CD4-positive, alpha-beta T cell (primary cell): ENCODE measurements at regions not wholly inside any gene's neighbourhood (a gene's known extent, or its start where the extent isn't known, plus 50 kb on each side); places are given as distances from the start of the nearest gene placed in this dataset.
"Not testable (repeated sequence)": the region's sequence is repeated elsewhere in the genome, so short reads cannot be mapped to it uniquely, and the experiment has no call there.

Experiments used
- ATAC-seq: fragments of 200-7000 bp; cut with Tn5 transposase; one replicate; pipeline ENCODE4 v1.10.0; 2022; ENCODE audit warnings: mild to moderate bottlenecking; ENCODE audit not compliant: poor library complexity
- CTCF ChIA-PET: fragments of 350-600 bp; sonication (Branson Sonifier 250); formaldehyde crosslinking; loops from one replicate; lab custom pipeline; 2021; ENCODE audit warnings: antibody characterized with exemption, inconsistent platforms; lab: Charles Lee
- POLR2A ChIA-PET: fragments of 350-600 bp; sonication (Branson Sonifier 250); formaldehyde crosslinking; loops from one replicate; lab custom pipeline; 2021; ENCODE audit warnings: antibody characterized with exemption, inconsistent platforms; lab: Charles Lee
- DNase-seq, 14 experiments: peaks; one replicate each; pipeline ENCODE4 v3.0.0-alpha.2; 2013 to 2020; ENCODE audit warnings: mixed read lengths in 2 of 14
- H3K27ac ChIP-seq, 2 donors: one replicate each; pipeline versions ENCODE4 v1.5.1 to v1.7.0; 2013; ENCODE audit warnings: low read length in 2 of 2, low read depth in 1 of 2, mild to moderate bottlenecking in 1 of 2
- H3K27me3 ChIP-seq, 2 experiments: 1 replicate in 1 of 2; 2 replicates in 1 of 2; pipeline versions ENCODE4 v1.6.1 to v1.7.0; 2013; ENCODE audit warnings: low read length in 2 of 2, control low read depth in 1 of 2, mild to moderate bottlenecking in 1 of 2, moderate library complexity in 1 of 2; ENCODE audit not compliant: insufficient read depth in 2 of 2, control insufficient read depth in 1 of 2
- H3K36me3 ChIP-seq: one replicate; pipeline ENCODE4 v1.6.1; 2013; ENCODE audit warnings: low read length, control low read depth; ENCODE audit not compliant: insufficient read depth
- H3K4me1 ChIP-seq: one replicate; pipeline ENCODE4 v1.6.1; 2013; ENCODE audit warnings: low read length, control low read depth; ENCODE audit not compliant: insufficient read depth
- H3K4me3 ChIP-seq: one replicate; pipeline ENCODE4 v1.5.1; 2013; ENCODE audit warnings: mild to moderate bottlenecking, low read length, moderate library complexity
- H3K9me3 ChIP-seq, 2 experiments: 1 replicate in 1 of 2; 2 replicates in 1 of 2; pipeline versions ENCODE4 v1.6.1 to v1.7.0; 2013; ENCODE audit warnings: low read length in 2 of 2, mild to moderate bottlenecking in 2 of 2, control low read depth in 1 of 2, moderate library complexity in 1 of 2; ENCODE audit not compliant: control insufficient read depth in 1 of 2, insufficient read depth in 1 of 2
- H3K27ac Mint-ChIP-seq: one replicate; pipeline ENCODE4 v1.8.0; 2020; ENCODE audit warnings: mixed read lengths
- H3K27me3 Mint-ChIP-seq: one replicate; pipeline ENCODE4 v1.8.0; 2021; ENCODE audit warnings: mixed read lengths
- H3K36me3 Mint-ChIP-seq: one replicate; pipeline ENCODE4 v1.8.0; 2021; ENCODE audit warnings: low read depth, mixed read lengths
- H3K4me1 Mint-ChIP-seq: one replicate; pipeline ENCODE4 v1.8.0; 2021; ENCODE audit warnings: low read depth, mixed read lengths
- H3K4me3 Mint-ChIP-seq: one replicate; pipeline ENCODE4 v1.8.0; 2020; ENCODE audit warnings: mild to moderate bottlenecking, mixed read lengths
- H3K9me3 Mint-ChIP-seq: one replicate; pipeline ENCODE4 v1.8.0; 2020; ENCODE audit warnings: mixed read lengths
- intact Hi-C, 2 experiments: fragments of 100-400 bp; cut with DNase I in 1 of 2; cut with micrococcal nuclease in 1 of 2; formaldehyde crosslinking; loops; one replicate each; pipeline versions ENCODE4 v1.15.1 to v1.9.0; 2023 to 2025; cut with DNase I, micrococcal nuclease
- TF ChIP-seq, protein P1 (sequence below): fragments of 200-600 bp; IDR thresholded peaks from one replicate; pipeline ENCODE4 v1.8.0; 2022; ENCODE audit warnings: antibody characterized with exemption, mild to moderate bottlenecking

DNA sequence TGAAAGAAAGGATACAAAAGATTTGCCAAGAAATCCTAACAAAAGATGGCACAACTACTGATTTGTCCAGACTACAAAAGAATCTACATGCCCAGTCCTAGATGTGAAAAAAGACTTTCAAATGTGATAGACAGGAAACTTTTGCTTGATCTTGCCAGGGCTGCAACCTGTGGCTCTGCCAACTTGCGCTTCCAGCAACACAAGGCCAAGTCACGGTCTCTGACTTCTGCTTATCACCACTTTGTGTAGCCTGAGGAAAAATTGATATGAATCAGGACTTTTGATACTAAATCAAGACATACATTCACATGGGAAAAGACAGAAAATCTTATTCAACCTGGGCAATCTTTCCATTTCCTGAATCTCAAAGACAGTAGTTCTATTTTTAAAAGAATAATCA lies 366.0 kb downstream of the RAB38 start:
- no peak for DNase-seq
- Histone ChIP-seq H3K9me3 (no peaks in the 10 kb centered on the region), H3K36me3 (no peaks in the 10 kb centered on the region), H3K4me1 (no peaks in the 10 kb centered on the region), H3K27me3 (no peaks in the 10 kb centered on the region), H3K4me3 (no peak overlapping the region), H3K27ac (no peak overlapping the region)
- Mint-ChIP-seq H3K9me3 (no peaks in the 10 kb centered on the region), H3K4me3 (no peak overlapping the region), H3K27ac (no peak overlapping the region), H3K36me3 (no peaks in the 10 kb centered on the region), H3K4me1 (no peaks in the 10 kb centered on the region), H3K27me3 (no peaks in the 10 kb centered on the region)
- TF ChIP-seq, protein P1, sequence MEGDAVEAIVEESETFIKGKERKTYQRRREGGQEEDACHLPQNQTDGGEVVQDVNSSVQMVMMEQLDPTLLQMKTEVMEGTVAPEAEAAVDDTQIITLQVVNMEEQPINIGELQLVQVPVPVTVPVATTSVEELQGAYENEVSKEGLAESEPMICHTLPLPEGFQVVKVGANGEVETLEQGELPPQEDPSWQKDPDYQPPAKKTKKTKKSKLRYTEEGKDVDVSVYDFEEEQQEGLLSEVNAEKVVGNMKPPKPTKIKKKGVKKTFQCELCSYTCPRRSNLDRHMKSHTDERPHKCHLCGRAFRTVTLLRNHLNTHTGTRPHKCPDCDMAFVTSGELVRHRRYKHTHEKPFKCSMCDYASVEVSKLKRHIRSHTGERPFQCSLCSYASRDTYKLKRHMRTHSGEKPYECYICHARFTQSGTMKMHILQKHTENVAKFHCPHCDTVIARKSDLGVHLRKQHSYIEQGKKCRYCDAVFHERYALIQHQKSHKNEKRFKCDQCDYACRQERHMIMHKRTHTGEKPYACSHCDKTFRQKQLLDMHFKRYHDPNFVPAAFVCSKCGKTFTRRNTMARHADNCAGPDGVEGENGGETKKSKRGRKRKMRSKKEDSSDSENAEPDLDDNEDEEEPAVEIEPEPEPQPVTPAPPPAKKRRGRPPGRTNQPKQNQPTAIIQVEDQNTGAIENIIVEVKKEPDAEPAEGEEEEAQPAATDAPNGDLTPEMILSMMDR, result no peak
- no peak for ATAC-seq
- ChIA-PET POLR2A (no interaction called here), CTCF (interaction anchor here (1.4 kb wide), 1 partner anchor 28 kb away, joined by 3 read pairs; no protein-coding TSS in a partner anchor)
- intact Hi-C loops, result no loop called here

DNA sequence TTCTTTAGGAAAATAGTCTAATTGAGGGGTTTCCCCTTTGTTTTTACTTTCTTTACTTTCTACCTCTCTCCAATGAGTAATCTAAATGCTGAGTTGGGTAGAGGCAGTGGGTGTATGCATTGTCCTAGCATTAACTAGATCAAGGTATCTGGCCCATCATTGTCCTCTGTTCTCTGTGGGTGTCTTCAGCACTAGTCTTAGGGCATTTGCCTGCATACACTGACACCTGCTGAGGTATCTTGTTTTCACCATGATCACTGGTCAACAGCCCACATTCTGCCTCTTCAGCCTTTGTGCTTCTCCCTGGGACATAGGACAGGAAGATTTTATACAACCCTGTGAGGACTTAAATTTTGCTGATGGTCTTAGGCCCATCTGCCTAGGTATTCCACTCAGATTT lies 371.1 kb downstream of the RAB38 start:
- Histone ChIP-seq H3K27me3 (no peaks in the 10 kb centered on the region), H3K4me1 (no peaks in the 10 kb centered on the region), H3K9me3 (peaks cover 0 to 8% of the 10 kb centered on the region in 2 experiments), H3K36me3 (no peaks in the 10 kb centered on the region), H3K4me3 (no peak overlapping the region), H3K27ac (no peak overlapping the region)
- H3K9me3 Mint-ChIP-seq, result no peaks in the 10 kb centered on the region
- H3K4me3 Mint-ChIP-seq, result no peak overlapping the region
- TF ChIP-seq, protein P1, result no peak
- no peak for DNase-seq
- H3K4me1 Mint-ChIP-seq, result no peaks in the 10 kb centered on the region
- no peak for ATAC-seq
- no peaks in the 10 kb centered on the region for H3K27me3 Mint-ChIP-seq
- H3K27ac Mint-ChIP-seq, result no peak overlapping the region
- H3K36me3 Mint-ChIP-seq, result no peaks in the 10 kb centered on the region
- CTCF ChIA-PET, result interaction anchor here (0.6 kb wide), 1 partner anchor 865 kb away, joined by 4 read pairs; no protein-coding TSS in a partner anchor
- intact Hi-C loops, result no loop called here
- POLR2A ChIA-PET, result no interaction called here

DNA sequence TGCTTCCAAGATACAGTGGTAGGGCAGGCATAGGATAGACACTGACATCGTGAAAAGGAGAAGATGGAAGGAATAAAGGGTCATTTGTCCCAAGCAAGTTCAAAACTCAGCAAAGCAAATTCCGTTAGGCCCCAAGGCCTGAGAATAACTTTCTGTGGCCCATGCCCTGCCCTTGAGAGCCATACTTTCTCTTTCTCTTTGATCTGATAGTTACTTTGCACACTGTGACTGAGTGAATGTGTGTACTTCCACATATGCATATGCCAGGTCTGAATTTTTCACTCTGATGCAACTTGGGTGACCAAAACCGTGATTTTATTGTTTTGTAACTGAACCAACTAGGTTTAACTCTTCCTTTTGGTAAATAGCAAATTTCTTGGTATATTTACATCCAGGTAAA lies 371.5 kb downstream of the RAB38 start:
- POLR2A ChIA-PET, result no interaction called here
- Mint-ChIP-seq H3K4me1 (no peaks in the 10 kb centered on the region), H3K27ac (no peak overlapping the region), H3K9me3 (no peaks in the 10 kb centered on the region), H3K4me3 (no peak overlapping the region), H3K27me3 (no peaks in the 10 kb centered on the region), H3K36me3 (no peaks in the 10 kb centered on the region)
- H3K36me3 ChIP-seq, result no peaks in the 10 kb centered on the region
- no peak overlapping the region for H3K27ac ChIP-seq
- peaks cover 0 to 8% of the 10 kb centered on the region in 2 experiments for H3K9me3 ChIP-seq
- H3K4me1 ChIP-seq, result no peaks in the 10 kb centered on the region
- no peak overlapping the region for H3K4me3 ChIP-seq
- no peaks in the 10 kb centered on the region for H3K27me3 ChIP-seq
- CTCF ChIA-PET, result no interaction called here
- intact Hi-C loops, result no loop called here
- ATAC-seq, result no peak
- TF ChIP-seq, protein P1, result no peak
- DNase-seq, result no peak

DNA sequence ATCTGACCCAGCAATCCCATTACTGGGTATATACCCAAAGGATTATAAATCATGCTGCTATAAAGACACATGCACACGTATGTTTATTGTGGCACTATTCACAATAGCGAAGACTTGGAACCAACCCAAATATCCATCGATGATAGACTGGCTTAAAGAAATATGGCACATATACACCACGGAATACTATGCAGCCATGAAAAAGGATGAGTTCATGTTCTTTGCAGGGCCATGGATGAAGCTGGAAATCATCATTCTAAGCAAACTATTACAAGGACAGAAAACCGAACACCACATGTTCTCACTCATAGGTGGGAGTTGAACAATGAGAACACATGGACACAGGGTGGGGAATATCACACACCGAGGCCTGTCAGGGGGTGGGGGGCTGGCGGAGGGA lies 390.4 kb downstream of the RAB38 start:
- H3K27me3 ChIP-seq, H3K4me3 Mint-ChIP-seq, H3K9me3 ChIP-seq, H3K36me3 ChIP-seq, POLR2A ChIA-PET, H3K27me3 Mint-ChIP-seq, intact Hi-C loops, H3K9me3 Mint-ChIP-seq, H3K4me1 ChIP-seq, H3K4me3 ChIP-seq, H3K27ac Mint-ChIP-seq, H3K36me3 Mint-ChIP-seq, H3K4me1 Mint-ChIP-seq, ATAC-seq, H3K27ac ChIP-seq, CTCF ChIA-PET, DNase-seq: not testable (repeated sequence)
